NCI-H187 (cell line): ENCODE measurements at regions not wholly inside any gene's neighbourhood (a gene's known extent, or its start where the extent isn't known, plus 50 kb on each side); places are given as distances from the start of the nearest gene placed in this dataset.

Experiments used
- DNase-seq, 2 experiments: peaks; one replicate each; lab custom pipeline; 2025; lab: John Stamatoyannopoulos, UW

DNA sequence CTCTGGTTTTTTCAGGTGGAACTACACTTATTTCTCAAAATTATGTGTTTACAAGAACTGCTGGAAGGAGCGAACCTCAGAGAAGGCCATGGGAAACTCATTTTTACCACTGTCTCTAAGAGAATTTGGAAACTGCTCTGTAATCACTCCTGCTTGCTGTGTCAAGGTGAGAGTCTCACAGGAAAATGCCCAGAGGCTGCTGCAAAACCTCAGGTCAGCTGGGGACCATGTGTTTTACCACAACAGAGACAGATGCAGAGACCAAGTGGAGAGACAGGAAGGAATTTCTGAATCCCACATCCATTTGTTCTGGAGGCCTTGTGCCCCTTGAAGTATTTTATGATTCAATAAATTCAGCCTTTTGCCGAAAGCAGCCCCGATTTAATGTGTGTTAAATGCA, 743.8 kb upstream of the SLC10A2 start:
- no peak for DNase-seq

DNA sequence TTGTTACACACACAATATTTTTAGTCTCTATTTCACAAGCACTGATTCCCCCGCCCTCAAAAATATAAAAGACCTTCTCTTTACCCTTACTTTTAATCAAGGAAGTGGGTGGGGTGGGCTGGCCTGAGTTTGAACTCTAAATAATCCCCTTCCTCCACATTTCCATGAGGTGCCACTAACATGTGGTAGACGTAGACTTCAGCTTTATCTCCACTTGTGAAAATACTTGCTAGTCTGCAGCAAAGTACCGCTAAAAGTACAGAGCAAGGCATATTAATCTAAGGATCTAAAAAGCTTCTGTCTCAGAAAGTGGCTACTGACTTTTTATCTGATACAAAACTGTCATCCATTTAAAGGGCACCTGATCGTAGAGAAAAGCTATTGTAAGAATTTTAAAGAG, 739.6 kb upstream of the SLC10A2 start:
- DNase-seq, result no peak

DNA sequence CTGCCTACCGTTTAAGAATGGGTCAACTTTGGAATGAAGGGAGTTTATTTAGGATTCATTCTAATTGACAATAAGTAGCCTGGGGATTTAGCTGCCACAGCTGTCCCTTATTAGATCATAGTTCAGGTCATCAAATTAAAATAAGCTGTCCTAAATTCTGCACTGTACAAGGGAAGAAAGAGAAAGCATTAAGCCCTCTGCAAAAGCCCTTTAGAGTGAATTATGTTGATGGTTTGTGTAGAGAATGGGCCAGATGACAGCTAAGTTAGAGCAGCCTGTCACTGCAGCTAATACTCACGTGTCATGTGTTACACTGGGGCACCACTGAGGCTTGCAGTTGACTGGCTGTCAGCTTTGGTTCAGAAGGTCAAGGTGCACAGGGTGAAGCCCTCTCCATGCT, 737.1 kb upstream of the SLC10A2 start:
- peak in 1 of 2 experiments; percentile 34 for DNase-seq

DNA sequence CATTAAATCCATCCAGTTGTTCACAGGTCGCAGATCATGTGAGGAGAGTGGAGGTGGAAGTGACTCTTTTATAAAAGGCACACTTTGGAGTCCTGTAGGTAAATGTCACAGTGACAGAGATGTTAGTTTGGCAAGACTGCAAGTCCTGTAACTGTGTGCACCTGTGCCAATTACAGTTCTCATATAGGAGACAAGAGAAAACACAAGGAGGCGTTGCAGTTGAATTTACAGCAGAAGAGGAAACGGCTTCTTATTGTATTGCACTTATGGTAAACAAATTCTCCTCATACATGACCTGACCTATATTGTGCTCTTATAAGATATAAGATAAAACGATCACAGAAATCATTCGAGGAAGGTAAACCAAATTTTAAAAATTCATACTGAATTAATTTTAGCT, 732.8 kb upstream of the SLC10A2 start:
- peak in 1 of 2 experiments; percentile 24 for DNase-seq

DNA sequence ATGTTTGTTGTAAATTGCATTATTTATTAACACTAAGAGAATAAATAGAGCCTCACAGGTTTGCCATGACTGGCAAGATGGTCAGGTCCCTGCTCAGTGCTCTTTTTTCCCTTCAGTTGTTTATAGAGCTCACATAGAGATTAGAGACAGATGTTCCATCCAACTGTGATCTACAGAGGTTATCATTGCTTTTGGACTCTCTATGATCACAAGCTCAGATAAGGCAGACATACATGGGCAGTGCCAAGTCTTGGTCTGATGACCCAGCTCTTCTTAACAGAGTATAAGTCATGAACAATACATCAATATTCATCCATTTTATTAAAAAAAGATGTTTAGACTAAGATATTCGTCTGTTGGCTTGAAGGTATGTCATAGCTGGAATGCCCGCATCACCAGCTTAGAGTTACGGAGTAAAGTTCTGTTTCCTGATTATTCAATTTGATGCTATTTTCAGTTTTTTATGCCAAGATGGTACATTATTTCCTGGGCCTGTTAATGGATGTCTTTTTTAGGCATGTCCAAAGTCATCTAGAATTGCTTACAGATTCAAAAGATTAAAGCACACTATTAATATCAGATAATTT, 729.8 kb upstream of the SLC10A2 start:
- DNase-seq, result no peak

DNA sequence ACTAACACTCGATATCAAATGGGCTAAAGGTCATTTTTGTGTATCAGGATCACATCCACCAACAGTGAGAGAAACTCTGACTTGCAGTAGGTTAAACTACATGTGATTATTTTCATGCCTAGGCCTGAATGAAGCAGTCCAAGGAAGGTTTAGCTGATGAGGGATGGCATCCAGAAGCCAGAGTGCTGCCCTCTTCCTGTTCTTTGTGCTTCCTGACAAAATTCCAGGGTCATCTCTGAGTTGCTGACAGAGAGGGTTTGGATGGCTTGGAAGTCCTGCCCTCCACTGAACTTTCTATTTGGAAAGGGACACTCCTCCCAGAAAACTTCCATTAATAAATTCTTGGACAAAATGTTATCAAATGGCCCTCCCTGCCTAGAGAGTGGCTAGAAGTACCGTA, 728.3 kb upstream of the SLC10A2 start:
- no peak for DNase-seq

DNA sequence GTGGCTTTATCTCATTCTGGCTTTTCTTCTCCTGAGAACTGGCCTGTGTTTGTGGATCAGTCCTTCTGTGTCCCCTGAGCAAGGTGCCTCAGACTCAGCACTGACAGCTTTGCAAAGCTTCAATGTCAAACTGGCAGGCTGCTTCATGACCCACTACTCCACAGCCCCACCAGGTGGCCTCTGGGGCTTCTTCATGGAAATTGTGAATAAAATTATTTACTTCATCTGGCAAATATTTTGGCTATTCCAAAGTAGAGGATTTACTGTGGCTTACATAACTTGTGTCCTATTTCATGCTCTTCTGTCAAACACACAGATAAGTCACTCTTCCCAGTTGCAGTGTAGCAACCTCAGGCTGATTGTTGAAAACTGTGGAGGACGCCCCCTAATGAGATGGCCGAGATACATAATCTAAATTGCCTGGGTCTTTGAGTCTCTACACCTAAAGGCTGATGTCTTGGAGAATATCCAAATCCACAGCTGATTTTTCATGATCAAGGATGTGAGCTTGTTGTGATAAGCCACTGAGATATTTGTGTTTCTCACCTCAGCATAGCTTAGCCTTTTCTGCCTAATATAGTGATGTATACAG, 721.9 kb upstream of the SLC10A2 start:
- no peak for DNase-seq

DNA sequence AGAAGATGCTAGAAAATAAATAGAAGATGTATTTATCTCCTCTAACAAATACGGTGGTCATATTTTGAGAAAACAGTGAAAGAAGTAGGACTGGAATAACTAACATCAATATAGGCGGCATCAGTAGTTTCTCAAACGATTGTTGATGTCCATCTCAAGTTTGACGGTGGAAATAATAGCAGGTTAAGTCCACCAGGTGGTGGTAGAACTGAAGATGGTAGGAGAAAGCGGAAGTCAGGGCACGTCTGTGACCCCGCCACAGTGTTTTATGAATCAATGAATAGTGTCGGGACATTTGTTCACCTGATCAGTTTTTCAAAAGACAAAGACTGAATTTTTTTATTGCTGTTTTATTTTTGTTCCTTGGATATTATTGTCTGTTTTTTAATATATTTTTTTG, 706.4 kb upstream of the SLC10A2 start:
- DNase-seq, result no peak

DNA sequence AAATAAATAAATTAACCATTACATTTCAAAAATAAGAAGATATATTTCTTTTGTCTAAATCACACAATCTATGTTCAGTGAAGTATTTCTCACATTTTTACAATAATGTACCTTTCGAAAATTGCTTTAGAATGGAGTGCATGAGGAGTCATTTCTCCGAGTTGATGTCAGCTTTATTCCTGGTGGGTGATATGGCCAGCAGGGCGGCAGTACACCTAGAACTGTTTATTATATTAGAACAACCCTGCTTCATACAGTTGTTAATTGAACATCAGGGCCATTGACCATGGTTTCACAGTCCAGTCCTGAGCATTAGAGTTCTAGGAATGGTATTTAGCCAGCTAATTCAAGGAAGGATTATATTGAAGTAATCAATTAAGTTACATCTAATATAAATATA, 696.3 kb upstream of the SLC10A2 start:
- no peak for DNase-seq

DNA sequence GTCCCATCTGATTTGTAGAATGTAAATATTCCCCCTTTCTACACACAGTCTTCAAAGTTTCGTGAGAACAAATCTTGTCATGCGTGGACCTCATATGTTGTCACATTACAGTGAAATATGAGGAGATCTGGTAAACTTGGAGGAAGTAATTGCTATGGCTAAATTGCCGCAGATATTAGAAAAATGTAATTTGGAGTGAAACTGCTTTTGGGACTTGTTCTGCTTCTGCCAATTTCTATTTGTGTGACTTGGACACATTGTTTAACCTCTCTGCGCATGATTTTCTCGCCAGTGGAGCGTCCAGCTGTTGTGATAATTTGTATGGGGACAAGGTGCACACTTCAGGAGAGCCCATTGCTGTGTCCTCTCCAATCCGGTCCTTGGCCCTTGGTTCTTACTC, 693.1 kb upstream of the SLC10A2 start:
- DNase-seq, result no peak

DNA sequence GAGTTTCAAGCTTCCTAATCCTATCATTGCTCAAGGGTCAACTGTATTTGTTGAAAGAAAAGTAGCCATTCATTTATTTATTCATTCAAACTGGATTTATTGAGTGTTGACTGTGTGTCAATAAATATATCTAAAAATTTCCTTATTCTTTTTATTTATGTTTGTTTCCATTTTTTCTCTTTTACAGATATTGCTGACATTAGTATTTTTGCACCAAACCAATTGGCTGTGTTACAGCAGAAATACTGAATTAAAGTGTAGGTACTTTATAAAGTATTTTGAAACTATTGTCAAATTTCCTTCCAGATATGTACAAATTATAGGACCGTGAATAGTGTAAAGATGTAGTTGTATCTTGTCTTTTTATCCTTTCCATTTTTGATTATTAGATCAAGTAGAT, 692.0 kb upstream of the SLC10A2 start:
- DNase-seq, result no peak

DNA sequence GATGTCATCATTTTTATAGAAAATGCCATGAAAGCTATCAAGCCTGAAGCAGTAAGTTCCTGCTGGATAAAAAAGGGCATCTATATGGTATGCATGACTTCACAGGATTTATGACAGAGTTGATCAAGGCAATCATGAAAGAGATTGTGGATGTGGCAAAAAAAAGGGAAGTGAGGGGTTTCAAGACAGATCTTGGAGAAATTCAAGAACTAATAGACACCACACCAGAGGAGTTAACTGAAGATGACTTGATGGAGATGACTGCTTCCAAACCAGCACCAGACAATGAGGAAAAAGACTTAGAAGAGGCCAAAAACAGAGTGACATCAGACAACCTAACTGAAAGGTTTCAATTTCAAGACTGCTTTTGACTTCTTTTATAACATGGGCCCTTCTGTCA, 691.1 kb upstream of the SLC10A2 start:
- no peak for DNase-seq

DNA sequence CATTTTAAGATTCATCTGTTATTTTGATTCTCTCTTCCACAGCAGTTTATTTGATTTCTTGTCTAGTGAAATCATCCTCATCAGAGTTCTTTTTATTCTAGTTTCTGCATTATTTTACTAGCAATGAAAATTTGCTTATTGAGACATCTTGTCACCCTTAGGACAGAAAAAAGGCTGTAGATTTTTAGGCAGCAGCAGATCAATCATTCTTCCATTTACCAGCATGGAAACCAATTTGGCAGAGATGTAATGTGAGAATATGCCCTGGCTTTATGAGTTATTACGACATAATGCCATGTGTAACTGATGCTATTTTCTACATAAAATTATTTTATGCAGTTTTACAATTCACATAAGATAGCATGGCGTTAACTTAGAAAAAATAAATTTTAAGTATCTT, 688.6 kb upstream of the SLC10A2 start:
- no peak for DNase-seq

DNA sequence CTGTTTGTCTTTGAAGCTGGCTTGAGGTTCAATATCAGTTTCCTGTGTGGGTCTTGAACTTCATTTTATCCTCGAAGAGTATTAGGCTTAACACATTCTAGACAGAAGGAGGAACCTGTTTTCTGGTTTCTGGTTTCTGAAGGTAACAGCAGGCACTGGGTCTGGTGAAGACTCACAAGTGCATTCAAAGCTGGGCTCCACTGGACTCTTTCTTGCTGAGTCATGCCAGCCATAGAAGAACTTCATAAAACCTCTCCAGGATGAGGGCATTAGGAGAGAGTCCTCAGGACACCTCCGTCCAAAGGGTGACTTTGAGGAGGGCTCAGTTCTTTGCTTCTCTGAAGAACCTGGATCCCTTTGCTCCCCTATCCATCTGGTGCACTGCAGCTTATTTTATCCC, 668.6 kb upstream of the SLC10A2 start:
- DNase-seq, result no peak

DNA sequence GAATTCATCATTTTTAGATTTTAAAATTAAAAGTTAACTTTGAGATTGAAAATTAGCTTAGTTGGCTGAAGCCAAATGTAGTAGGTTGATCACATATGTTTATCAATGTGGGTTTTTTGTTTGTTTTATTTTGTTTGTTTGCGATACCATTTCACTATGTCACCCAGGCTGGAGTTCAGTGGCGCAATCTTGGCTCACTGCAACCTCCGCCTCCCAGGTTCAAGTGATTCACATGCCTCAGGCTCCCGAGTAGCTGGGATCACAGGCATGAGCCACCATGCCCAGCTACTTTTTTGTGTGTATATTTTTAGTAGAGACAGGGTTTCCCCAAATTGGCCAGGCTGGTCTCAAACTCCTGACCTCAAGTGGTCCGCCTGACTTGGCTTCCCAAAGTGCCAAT, 665.7 kb upstream of the SLC10A2 start:
- DNase-seq, result no peak

DNA sequence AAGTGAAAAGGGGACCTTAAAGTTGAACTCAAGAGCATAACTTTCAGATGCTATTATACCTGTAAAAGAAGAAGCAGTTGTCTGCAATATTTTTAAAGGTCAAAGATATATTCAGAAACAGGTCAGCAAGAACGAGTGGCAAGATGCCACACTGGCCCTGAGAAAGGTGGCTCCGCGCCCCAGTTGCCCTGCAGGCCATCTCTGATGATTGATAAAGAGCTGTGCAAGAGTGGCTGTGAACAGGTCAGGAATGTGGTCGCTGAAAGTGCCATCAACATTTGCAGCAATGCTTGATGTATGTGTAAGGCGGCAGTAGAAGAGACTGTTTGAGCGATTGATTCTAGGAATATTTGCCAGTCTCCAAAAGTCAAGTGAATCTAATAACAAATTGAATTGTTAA, 664.2 kb upstream of the SLC10A2 start:
- no peak for DNase-seq

DNA sequence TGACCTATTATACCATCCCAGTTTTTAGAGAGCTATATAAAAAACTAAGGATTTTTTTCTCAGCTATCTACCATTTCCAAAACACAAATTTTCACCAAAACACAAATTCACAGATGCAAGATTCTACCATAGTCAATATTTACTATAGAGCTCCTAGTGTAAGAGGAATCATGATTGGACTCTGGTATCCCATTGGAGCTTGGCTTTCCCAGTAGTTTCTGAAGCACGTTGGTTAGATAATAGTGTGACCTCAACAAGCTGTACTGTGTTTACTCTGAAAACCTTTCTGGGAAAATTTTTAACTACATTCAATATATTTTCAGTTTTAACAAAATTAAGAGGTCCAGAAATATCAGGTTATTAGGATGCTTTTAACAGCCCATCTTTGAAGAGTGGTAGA, 660.6 kb upstream of the SLC10A2 start:
- DNase-seq, result no peak

DNA sequence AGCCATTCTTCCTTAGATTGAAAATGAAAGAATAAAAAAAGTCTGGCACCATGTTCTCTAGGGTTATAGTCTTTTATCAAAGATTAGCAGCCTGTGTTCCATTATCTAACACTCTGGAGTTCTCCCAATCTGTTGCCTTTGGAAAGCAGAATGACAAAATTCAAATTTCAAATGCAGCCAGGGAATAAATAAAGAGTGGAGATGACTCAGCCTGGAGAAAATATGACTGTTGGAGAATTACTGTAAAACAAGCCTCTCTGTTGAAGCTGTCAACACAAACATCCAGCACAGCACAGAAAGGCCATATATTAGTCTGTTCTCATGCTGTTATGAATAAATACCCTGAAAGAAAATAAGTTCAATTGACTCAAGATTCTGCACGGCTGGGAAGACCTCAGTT, 650.5 kb upstream of the SLC10A2 start:
- no peak for DNase-seq

DNA sequence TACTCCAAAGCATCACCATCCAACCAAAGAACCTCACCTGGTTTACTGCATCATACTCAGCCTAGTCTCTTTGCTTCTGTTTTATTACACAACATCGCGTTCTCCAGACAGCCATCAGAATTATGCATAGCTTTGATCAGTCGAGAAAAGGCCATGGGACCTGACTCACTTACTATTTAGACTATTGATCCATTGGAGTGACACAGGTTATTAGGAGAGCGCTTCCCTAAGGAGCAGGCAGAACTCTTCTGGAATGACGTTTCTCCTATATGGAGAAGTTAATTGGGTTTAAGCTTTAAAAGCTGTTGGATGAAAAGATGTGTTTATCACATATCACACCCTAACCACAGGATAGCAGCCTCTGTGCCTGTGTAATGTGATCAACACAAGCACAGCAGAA, 649.1 kb upstream of the SLC10A2 start:
- no peak for DNase-seq

DNA sequence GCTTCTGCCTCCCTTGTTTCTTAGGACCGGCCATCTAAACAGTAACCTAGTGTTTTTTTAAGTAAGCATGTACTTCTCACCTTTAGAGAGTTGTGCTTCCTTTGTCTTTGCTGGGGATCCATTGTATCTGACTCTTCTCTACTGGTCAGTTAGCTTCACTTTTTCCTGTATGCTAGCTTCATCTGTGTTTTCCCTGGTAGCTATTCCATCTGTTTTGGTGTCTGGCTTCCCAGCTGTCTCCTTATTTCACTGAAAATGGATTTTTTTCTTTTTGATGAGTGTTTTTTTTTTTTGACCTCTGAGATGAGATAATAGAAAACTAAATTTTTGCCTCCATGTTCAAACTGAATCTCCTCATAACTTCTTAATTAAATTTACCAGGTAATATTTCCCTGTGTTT, 637.0 kb upstream of the SLC10A2 start:
- DNase-seq, result no peak

DNA sequence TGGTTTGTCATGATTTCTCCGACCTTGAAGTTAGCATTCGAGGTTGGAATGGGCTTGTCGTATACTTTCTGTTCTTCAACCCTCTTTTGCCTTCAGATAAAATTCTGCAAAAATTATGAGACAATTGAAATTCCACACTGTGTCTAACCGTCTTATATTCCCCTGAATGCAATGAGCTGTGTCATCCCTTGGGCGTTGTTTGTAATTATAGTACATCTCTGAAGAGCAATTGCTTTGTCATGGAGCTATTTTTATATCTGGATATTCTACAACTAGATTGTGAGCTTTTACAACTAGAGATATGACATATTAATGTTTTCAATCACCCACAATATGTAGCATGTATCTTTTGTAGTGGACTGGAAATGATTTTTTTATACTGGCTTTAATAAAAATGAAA, 631.8 kb upstream of the SLC10A2 start:
- no peak for DNase-seq

DNA sequence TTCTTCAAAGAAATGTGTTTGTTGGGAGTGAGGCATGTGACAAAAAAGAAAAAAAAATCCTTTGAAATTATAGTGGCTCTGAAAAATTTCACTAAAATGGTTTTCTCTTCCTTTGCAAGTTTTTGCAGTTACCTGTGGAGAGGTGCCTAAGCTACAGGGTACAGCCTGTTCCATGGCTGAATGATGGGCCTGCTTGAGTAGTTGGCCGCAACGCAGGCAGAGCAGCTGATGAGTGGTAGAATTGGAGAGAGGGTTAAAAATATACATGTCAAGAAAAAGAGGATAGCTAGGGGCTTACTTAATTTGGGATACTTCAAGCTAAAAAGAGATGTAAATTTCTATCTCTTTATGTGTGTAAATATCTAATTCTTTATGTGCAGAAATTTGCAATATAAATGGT, 629.1 kb upstream of the SLC10A2 start:
- no peak for DNase-seq

DNA sequence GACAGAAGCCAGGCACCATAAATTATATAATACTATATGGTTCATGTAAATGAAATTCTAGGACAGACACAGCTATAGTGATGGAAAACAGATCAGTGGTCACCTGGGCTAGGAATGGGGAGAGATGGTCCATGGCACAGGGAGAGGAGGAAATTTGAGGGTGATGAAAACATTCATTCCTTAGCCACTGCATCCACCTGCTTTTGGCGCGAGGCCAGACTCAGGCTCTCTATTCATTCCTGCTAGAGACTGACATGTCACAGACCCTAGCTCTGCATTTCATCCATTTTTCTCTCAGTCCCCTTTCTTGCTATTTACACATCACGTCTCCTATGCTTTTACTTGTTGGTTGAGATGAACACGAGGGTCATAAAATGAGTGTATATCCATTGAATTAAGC, 628.3 kb upstream of the SLC10A2 start:
- no peak for DNase-seq

DNA sequence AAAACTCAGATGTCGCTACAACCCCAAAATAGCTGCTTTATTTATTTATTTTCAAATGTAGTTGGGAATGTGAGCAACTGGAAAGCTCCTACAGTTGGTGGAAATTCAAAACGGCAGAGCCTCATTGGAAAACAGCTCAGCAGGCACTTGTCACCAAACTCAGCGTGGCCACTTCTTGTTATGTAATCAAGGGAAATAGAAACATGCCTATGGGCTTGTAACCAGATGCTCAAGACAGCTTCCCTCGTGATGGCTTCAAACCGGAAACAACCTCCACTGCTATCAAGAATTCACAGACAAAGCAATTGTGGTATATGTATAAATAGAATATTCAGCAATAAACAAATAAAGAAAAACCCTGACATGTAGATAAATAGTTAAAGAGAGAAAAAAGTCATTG, 627.8 kb upstream of the SLC10A2 start:
- peak in 1 of 2 experiments; percentile 8 for DNase-seq

DNA sequence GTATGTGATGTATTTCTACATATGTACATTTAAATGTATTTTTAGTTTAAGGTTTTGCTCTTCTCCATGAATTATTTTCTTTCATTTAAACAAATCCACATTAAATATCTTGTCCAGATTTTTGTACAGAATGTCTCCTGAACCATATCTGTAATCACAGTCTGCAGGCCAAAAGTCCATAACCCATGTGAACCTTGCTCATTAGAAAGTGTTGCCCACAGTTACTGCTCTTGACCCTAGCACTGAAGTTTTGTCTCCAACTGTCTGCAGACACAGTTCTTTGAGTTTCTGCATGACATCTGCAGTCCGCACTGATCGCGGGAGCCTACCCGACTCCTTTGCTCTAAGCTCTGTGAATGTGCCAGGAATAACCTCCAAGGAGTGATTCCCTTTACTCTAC, 626.2 kb upstream of the SLC10A2 start:
- DNase-seq, result no peak
